ENCODE measurements at regions not wholly inside any gene's neighbourhood (a gene's known extent, or its start where the extent isn't known, plus 50 kb on each side); places are given as distances from the start of the nearest gene placed in this dataset.
"Not testable (repeated sequence)": the region's sequence is repeated elsewhere in the genome, so short reads cannot be mapped to it uniquely, and the experiment has no call there.

- DNase-seq = peak; percentile 63
These were observed 59.7 kb downstream of the RAP2B start for GRCh38 chr3:153221748-153222162.

- DNase-seq = not testable (repeated sequence)
These were observed 64.9 kb downstream of the RAP2B start for GRCh38 chr3:153226877-153227276.

- DNase-seq = not testable (repeated sequence)
These were observed 68.4 kb downstream of the RAP2B start for GRCh38 chr3:153230427-153230826.

- not testable (repeated sequence) for DNase-seq
These were observed 69.2 kb downstream of the RAP2B start for GRCh38 chr3:153231245-153231644.

- not testable (repeated sequence) for DNase-seq
These were observed 70.2 kb downstream of the RAP2B start for GRCh38 chr3:153232050-153232752.

GRCh38 chr3:153232851-153233271, 70.8 kb downstream of the RAP2B start:
- DNase-seq = no peak

GRCh38 chr3:153233986-153234385, 72.0 kb downstream of the RAP2B start:
- no peak for DNase-seq

- DNase-seq = no peak
These were observed 80.9 kb downstream of the RAP2B start for GRCh38 chr3:153242896-153243295.

- no peak for DNase-seq
These were observed 82.9 kb downstream of the RAP2B start for GRCh38 chr3:153244961-153245360.

GRCh38 chr3:153245661-153246060, 83.6 kb downstream of the RAP2B start:
- no peak for DNase-seq

- no peak for DNase-seq
These were observed 84.3 kb downstream of the RAP2B start for GRCh38 chr3:153246331-153246730.

GRCh38 chr3:153246806-153247205, 84.8 kb downstream of the RAP2B start:
- DNase-seq = no peak

- no peak for DNase-seq
These were observed 85.6 kb downstream of the RAP2B start for GRCh38 chr3:153247331-153248330.

- DNase-seq = not testable (repeated sequence)
These were observed 86.8 kb downstream of the RAP2B start for GRCh38 chr3:153248835-153249234.

GRCh38 chr3:153249906-153250305, 87.9 kb downstream of the RAP2B start:
- no peak for DNase-seq

GRCh38 chr3:153250446-153250845, 88.4 kb downstream of the RAP2B start:
- DNase-seq = no peak

- DNase-seq = no peak
These were observed 90.9 kb downstream of the RAP2B start for GRCh38 chr3:153252963-153253362.

GRCh38 chr3:153254361-153254760, 92.3 kb downstream of the RAP2B start:
- no peak for DNase-seq

- no peak for DNase-seq
These were observed 95.8 kb downstream of the RAP2B start for GRCh38 chr3:153257673-153258351.

- DNase-seq = no peak
These were observed 97.9 kb downstream of the RAP2B start for GRCh38 chr3:153259956-153260355.

- DNase-seq = no peak
These were observed 98.7 kb downstream of the RAP2B start for GRCh38 chr3:153260681-153261080.

- DNase-seq = no peak
These were observed 104.6 kb downstream of the RAP2B start for GRCh38 chr3:153266619-153267018.

All from T-helper 9 cell (primary cell).